HG03460 (cell line): ENCODE measurements at regions not wholly inside any gene's neighbourhood (a gene's known extent, or its start where the extent isn't known, plus 50 kb on each side); places are given as distances from the start of the nearest gene placed in this dataset.
"Not testable (repeated sequence)": the region's sequence is repeated elsewhere in the genome, so short reads cannot be mapped to it uniquely, and the experiment has no call there.

Source experiments
- ATAC-seq: cut with Tn5 transposase; IDR thresholded peaks from one replicate; pipeline ENCODE4 v1.9.1; 2021; ENCODE audit not compliant: unreplicated experiment

- ATAC-seq = no peak
Observed at GRCh38 chr6:101110814-101111213, 229.7 kb upstream of the ASCC3 start.

- ATAC-seq = no peak
Observed at GRCh38 chr6:101113468-101114260, 232.5 kb upstream of the ASCC3 start.

- ATAC-seq = peak; percentile 56
Observed at GRCh38 chr6:101114703-101115102, 233.6 kb upstream of the ASCC3 start.

- ATAC-seq = no peak
Observed at GRCh38 chr6:101116337-101116736, 235.2 kb upstream of the ASCC3 start.

GRCh38 chr6:101117393-101118135 is 236.4 kb upstream of the ASCC3 start:
- ATAC-seq = no peak

- no peak for ATAC-seq
Observed at GRCh38 chr6:101118136-101118396, 236.9 kb upstream of the ASCC3 start.

GRCh38 chr6:101120747-101121146 is 239.6 kb upstream of the ASCC3 start:
- no peak for ATAC-seq

- ATAC-seq = no peak
Observed at GRCh38 chr6:101125380-101125971, 244.3 kb upstream of the ASCC3 start.

GRCh38 chr6:101126501-101126900 is 245.4 kb upstream of the ASCC3 start:
- ATAC-seq = no peak

- ATAC-seq = no peak
Observed at GRCh38 chr6:101129851-101130250, 248.7 kb upstream of the ASCC3 start.

- ATAC-seq = no peak
Observed at GRCh38 chr6:101146389-101146788, 247.1 kb upstream of the GRIK2 start.

- ATAC-seq = no peak
Observed at GRCh38 chr6:101150226-101150625, 243.3 kb upstream of the GRIK2 start.

- ATAC-seq = not testable (repeated sequence)
Observed at GRCh38 chr6:101157638-101158037, 235.9 kb upstream of the GRIK2 start.

- ATAC-seq = no peak
Observed at GRCh38 chr6:101163611-101164010, 229.9 kb upstream of the GRIK2 start.

GRCh38 chr6:101167638-101168037 is 225.9 kb upstream of the GRIK2 start:
- no peak for ATAC-seq

GRCh38 chr6:101171049-101171448 is 222.5 kb upstream of the GRIK2 start:
- ATAC-seq = not testable (repeated sequence)

- ATAC-seq = no peak
Observed at GRCh38 chr6:101178748-101179147, 214.8 kb upstream of the GRIK2 start.

- no peak for ATAC-seq
Observed at GRCh38 chr6:101181006-101181405, 212.5 kb upstream of the GRIK2 start.

- not testable (repeated sequence) for ATAC-seq
Observed at GRCh38 chr6:101188285-101188798, 205.2 kb upstream of the GRIK2 start.

GRCh38 chr6:101195588-101195987 is 197.9 kb upstream of the GRIK2 start:
- ATAC-seq = no peak

- ATAC-seq = no peak
Observed at GRCh38 chr6:101199441-101199840, 194.1 kb upstream of the GRIK2 start.

- ATAC-seq = no peak
Observed at GRCh38 chr6:101202867-101203374, 190.6 kb upstream of the GRIK2 start.
